Fibroblast of lung (primary cell): ENCODE measurements at regions not wholly inside any gene's neighbourhood (a gene's known extent, or its start where the extent isn't known, plus 50 kb on each side); places are given as distances from the start of the nearest gene placed in this dataset.

Source experiments
- EZH2 ChIP-seq: IDR thresholded peaks from 2 replicates; pipeline ENCODE4 v1.5.1; 2012; ENCODE audit warnings: low read length, control low read depth, mild to moderate bottlenecking; ENCODE audit errors: missing control alignments
- TF ChIP-seq, protein P1 (sequence below), 2 donors: IDR thresholded peaks in 1 of 2; conservative IDR thresholded peaks in 1 of 2; 1 replicate in 1 of 2; 2 replicates in 1 of 2; pipeline ENCODE4 v1.5.1; 2011 to 2012; ENCODE audit warnings: low read length in 2 of 2, control low read depth in 1 of 2, inconsistent platforms in 1 of 2, low read depth in 1 of 2, mild to moderate bottlenecking in 1 of 2

DNA sequence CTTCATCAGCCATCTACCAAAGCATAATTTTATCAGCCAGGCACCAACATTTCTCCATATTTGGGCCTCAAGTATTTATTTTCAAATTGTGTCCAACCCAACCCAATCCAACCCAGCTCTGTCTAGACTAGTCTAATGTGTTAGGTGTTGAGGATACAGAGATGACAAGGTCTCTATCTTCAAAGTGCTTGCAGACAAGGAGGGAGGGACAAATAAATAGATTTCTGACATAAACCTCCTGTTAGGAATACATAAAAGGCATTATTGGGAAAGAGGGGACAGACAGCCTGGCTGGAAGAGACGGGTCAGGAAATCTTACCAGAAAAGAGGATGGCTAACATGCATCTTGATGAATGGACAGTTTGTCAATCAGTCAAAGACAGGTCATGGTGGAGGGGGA lies 115.4 kb upstream of the RPS6KA3 start:
- TF ChIP-seq, protein P1, sequence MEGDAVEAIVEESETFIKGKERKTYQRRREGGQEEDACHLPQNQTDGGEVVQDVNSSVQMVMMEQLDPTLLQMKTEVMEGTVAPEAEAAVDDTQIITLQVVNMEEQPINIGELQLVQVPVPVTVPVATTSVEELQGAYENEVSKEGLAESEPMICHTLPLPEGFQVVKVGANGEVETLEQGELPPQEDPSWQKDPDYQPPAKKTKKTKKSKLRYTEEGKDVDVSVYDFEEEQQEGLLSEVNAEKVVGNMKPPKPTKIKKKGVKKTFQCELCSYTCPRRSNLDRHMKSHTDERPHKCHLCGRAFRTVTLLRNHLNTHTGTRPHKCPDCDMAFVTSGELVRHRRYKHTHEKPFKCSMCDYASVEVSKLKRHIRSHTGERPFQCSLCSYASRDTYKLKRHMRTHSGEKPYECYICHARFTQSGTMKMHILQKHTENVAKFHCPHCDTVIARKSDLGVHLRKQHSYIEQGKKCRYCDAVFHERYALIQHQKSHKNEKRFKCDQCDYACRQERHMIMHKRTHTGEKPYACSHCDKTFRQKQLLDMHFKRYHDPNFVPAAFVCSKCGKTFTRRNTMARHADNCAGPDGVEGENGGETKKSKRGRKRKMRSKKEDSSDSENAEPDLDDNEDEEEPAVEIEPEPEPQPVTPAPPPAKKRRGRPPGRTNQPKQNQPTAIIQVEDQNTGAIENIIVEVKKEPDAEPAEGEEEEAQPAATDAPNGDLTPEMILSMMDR (conservative IDR thresholded peaks at IDR 0.05 in 1 of 2, IDR thresholded peaks at IDR 0.05 in 1 of 2; ENCODE audit: low read depth in 1 of 2, low read length in 2 of 2), result no peak
- TF ChIP-seq EZH2, result no peak
